Liver (tissue), 8 donors: ENCODE measurements at regions not wholly inside any gene's neighbourhood (a gene's known extent, or its start where the extent isn't known, plus 50 kb on each side); places are given as distances from the start of the nearest gene placed in this dataset.

ENCODE experiments used
- DNase-seq: peaks from one replicate; pipeline ENCODE4 v3.0.0-alpha.2; 2017; ENCODE audit warnings: low spot score
- H3K27ac ChIP-seq, 2 donors: one replicate each; pipeline ENCODE4 v1.7.0; 2013; ENCODE audit warnings: inconsistent platforms in 2 of 2, low read length in 2 of 2, control low read depth in 1 of 2, low read depth in 1 of 2, mild to moderate bottlenecking in 1 of 2
- H3K27me3 ChIP-seq, 4 donors: one replicate each; pipeline versions ENCODE4 v1.6.1 to v1.7.0; 2013; ENCODE audit warnings: low read length in 3 of 4, inconsistent platforms in 1 of 4, mild to moderate bottlenecking in 1 of 4, moderate library complexity in 1 of 4; ENCODE audit not compliant: control insufficient read depth in 4 of 4, insufficient read depth in 4 of 4
- H3K36me3 ChIP-seq, 4 donors: one replicate each; pipeline versions ENCODE4 v1.6.1 to v1.7.0; 2013; ENCODE audit warnings: low read length in 3 of 4, mild to moderate bottlenecking in 3 of 4, low read depth in 1 of 4, moderate library complexity in 1 of 4; ENCODE audit not compliant: control insufficient read depth in 4 of 4, insufficient read depth in 3 of 4
- H3K4me1 ChIP-seq, 4 donors: one replicate each; pipeline versions ENCODE4 v1.6.1 to v1.7.0; 2013; ENCODE audit warnings: low read length in 3 of 4, mild to moderate bottlenecking in 3 of 4, moderate library complexity in 1 of 4; ENCODE audit not compliant: control insufficient read depth in 4 of 4, insufficient read depth in 4 of 4
- H3K4me3 ChIP-seq, 3 donors: one replicate each; pipeline versions ENCODE4 v1.6.1 to v1.7.0; 2013; ENCODE audit warnings: low read length in 3 of 3, control low read depth in 1 of 3, low read depth in 1 of 3, mild to moderate bottlenecking in 1 of 3
- H3K9ac ChIP-seq, 2 donors: one replicate each; pipeline ENCODE4 v1.7.0; 2013; ENCODE audit warnings: low read length in 2 of 2, mild to moderate bottlenecking in 2 of 2, moderate library complexity in 2 of 2, control low read depth in 1 of 2, low read depth in 1 of 2
- H3K9me3 ChIP-seq, 4 donors: one replicate each; pipeline versions ENCODE4 v1.6.1 to v1.7.0; 2013; ENCODE audit warnings: low read length in 3 of 4; ENCODE audit not compliant: control insufficient read depth in 4 of 4
- ATF3 ChIP-seq: IDR thresholded peaks from 2 replicates; pipeline ENCODE4 v1.6.1; 2016; ENCODE audit warnings: antibody characterized with exemption
- CTCF ChIP-seq: fragments of 150-350 bp; IDR thresholded peaks from 2 replicates; pipeline ENCODE4 v1.5.1; 2017; ENCODE audit warnings: improper control_type of control experiment, low read depth, low read length; ENCODE audit not compliant: missing input control
- EGR1 ChIP-seq, 2 donors: IDR thresholded peaks; 2 replicates each; pipeline ENCODE4 v1.6.1; 2016 to 2018; ENCODE audit warnings: antibody characterized with exemption in 2 of 2, low read depth in 2 of 2
- FOXA1 ChIP-seq: IDR thresholded peaks from 2 replicates; pipeline ENCODE4 v1.6.1; 2016; ENCODE audit warnings: antibody characterized with exemption
- FOXA2 ChIP-seq: IDR thresholded peaks from 2 replicates; pipeline ENCODE4 v1.6.1; 2016; ENCODE audit warnings: antibody characterized with exemption
- GABPA ChIP-seq, 2 donors: IDR thresholded peaks in 1 of 2; conservative IDR thresholded peaks in 1 of 2; 2 replicates each; pipeline ENCODE4 v1.6.1; 2016; ENCODE audit warnings: antibody characterized with exemption in 2 of 2, mild to moderate bottlenecking in 1 of 2, moderate library complexity in 1 of 2
- HNF4A ChIP-seq, 2 donors: conservative IDR thresholded peaks; 2 replicates each; pipeline ENCODE4 v1.6.1; 2016; ENCODE audit warnings: antibody characterized with exemption in 2 of 2, mild to moderate bottlenecking in 2 of 2
- HNF4G ChIP-seq: IDR thresholded peaks from 2 replicates; pipeline ENCODE4 v1.6.1; 2016; ENCODE audit warnings: antibody characterized with exemption
- JUND ChIP-seq, 2 donors: IDR thresholded peaks; 2 replicates each; pipeline ENCODE4 v1.6.1; 2016; ENCODE audit warnings: antibody characterized with exemption in 2 of 2
- MAX ChIP-seq: IDR thresholded peaks from 2 replicates; pipeline ENCODE4 v1.6.1; 2016; ENCODE audit warnings: antibody characterized with exemption
- NR2F2 ChIP-seq: IDR thresholded peaks from 2 replicates; pipeline ENCODE4 v1.6.1; 2016; ENCODE audit warnings: antibody characterized with exemption
- RAD21 ChIP-seq, 2 donors: IDR thresholded peaks; 2 replicates each; pipeline ENCODE4 v1.6.1; 2016; ENCODE audit warnings: antibody characterized with exemption in 2 of 2, mild to moderate bottlenecking in 2 of 2
- REST ChIP-seq: IDR thresholded peaks from 2 replicates; pipeline ENCODE4 v1.6.1; 2016; ENCODE audit warnings: antibody characterized with exemption, mild to moderate bottlenecking
- RXRA ChIP-seq, 2 donors: IDR thresholded peaks; 2 replicates each; pipeline ENCODE4 v1.6.1; 2017 to 2018; ENCODE audit warnings: antibody characterized with exemption in 2 of 2, mild to moderate bottlenecking in 1 of 2
- SP1 ChIP-seq: IDR thresholded peaks from 2 replicates; pipeline ENCODE4 v1.6.1; 2018; ENCODE audit warnings: antibody characterized with exemption, mild to moderate bottlenecking
- TAF1 ChIP-seq: conservative IDR thresholded peaks from 2 replicates; pipeline ENCODE4 v1.6.1; 2016; ENCODE audit warnings: antibody characterized with exemption, mild to moderate bottlenecking
- YY1 ChIP-seq: IDR thresholded peaks from 2 replicates; pipeline ENCODE4 v1.6.1; 2016; ENCODE audit warnings: antibody characterized with exemption, mild to moderate bottlenecking
- ZBTB33 ChIP-seq: IDR thresholded peaks from 2 replicates; pipeline ENCODE4 v1.6.1; 2016; ENCODE audit warnings: antibody characterized with exemption
- WGBS: extraction: QIAGEN DNeasy Blood & Tissue Kit; methylation state at CpG from one replicate; pipeline ENCODE4 v1.1.7; 2013; 5-methylcytosine and 5-hydroxymethylcytosine counted together
- donor health status: healthy.
- donor health status: healthy.
- donor health status: healthy.
- donor health status: healthy.
- donor health status: healthy.

GRCh38 chr2:164142755-164143154 is 406.9 kb upstream of the FIGN start (continued):
- no peak for TF ChIP-seq ZBTB33
- TF ChIP-seq YY1, result no peak
- TF ChIP-seq EGR1 (IDR thresholded peaks at IDR 0.05; ENCODE audit: low read depth in 2 of 2), result no peak
- TF ChIP-seq SP1, result no peak

- TF ChIP-seq REST (no peak), MAX (no peak), SP1 (no peak)
- Histone ChIP-seq H3K4me3 (no peak overlapping the region), H3K27ac (no peak overlapping the region), H3K36me3 (no peaks in the 10 kb centered on the region), H3K4me1 (no peaks in the 10 kb centered on the region), H3K27me3 (peaks cover 0 to 4% (median 0%) of the 10 kb centered on the region in 4 donors), H3K9me3 (no peaks in the 10 kb centered on the region), H3K9ac (no peak overlapping the region)
- DNase-seq, result no peak
- 30% methylated on average over 1 of the region's 1 CpG for WGBS
These were observed 405.5 kb upstream of the FIGN start for GRCh38 chr2:164141271-164141670.

GRCh38 chr2:164138750-164139149 is 402.9 kb upstream of the FIGN start:
- WGBS, result 83% methylated on average over 4 of the region's 4 CpGs
- TF ChIP-seq SP1, result no peak
- no peak for TF ChIP-seq NR2F2
- no peak for TF ChIP-seq FOXA1
- no peak for TF ChIP-seq EGR1 (IDR thresholded peaks at IDR 0.05; ENCODE audit: low read depth in 2 of 2)
- TF ChIP-seq RXRA (IDR thresholded peaks at IDR 0.05), result no peak
- no peak for TF ChIP-seq RAD21 (IDR thresholded peaks at IDR 0.05)
- no peak for TF ChIP-seq GABPA (IDR thresholded peaks at IDR 0.05 in 1 of 2, conservative IDR thresholded peaks at IDR 0.05 in 1 of 2)
- TF ChIP-seq YY1, result no peak
- TF ChIP-seq JUND (IDR thresholded peaks at IDR 0.05), result no peak
- no peak for TF ChIP-seq CTCF
- TF ChIP-seq FOXA2, result no peak
- no peak for TF ChIP-seq REST
- no peak for TF ChIP-seq ATF3
- TF ChIP-seq HNF4G, result no peak
- no peak for TF ChIP-seq HNF4A (conservative IDR thresholded peaks at IDR 0.05)
- no peak for TF ChIP-seq MAX
- no peak for TF ChIP-seq TAF1

More at GRCh38 chr2:164138750-164139149, 402.9 kb upstream of the FIGN start:
- Histone ChIP-seq H3K36me3 (no peaks in the 10 kb centered on the region), H3K9me3 (no peaks in the 10 kb centered on the region), H3K27ac (no peak overlapping the region), H3K4me1 (no peaks in the 10 kb centered on the region), H3K4me3 (no peak overlapping the region), H3K27me3 (no peaks in the 10 kb centered on the region), H3K9ac (no peak overlapping the region)
- DNase-seq, result no peak
